HUES6 (cell line): ENCODE measurements at regions not wholly inside any gene's neighbourhood (a gene's known extent, or its start where the extent isn't known, plus 50 kb on each side); places are given as distances from the start of the nearest gene placed in this dataset.

Experiments used
- H3K27ac ChIP-seq: 2 replicates; pipeline ENCODE4 v1.7.0; 2013; ENCODE audit warnings: low read depth, mild to moderate bottlenecking, low read length, inconsistent platforms
- H3K27me3 ChIP-seq: 2 replicates; pipeline ENCODE4 v1.6.1; 2013; ENCODE audit warnings: low read length; ENCODE audit not compliant: control insufficient read depth, insufficient read depth
- H3K36me3 ChIP-seq: 2 replicates; pipeline ENCODE4 v1.6.1; 2013; ENCODE audit warnings: low read length; ENCODE audit not compliant: control insufficient read depth, insufficient read depth
- H3K4me1 ChIP-seq: 2 replicates; pipeline ENCODE4 v1.6.1; 2013; ENCODE audit warnings: low read length; ENCODE audit not compliant: control insufficient read depth, insufficient read depth
- H3K4me3 ChIP-seq: 2 replicates; pipeline ENCODE4 v1.5.1; 2013; ENCODE audit warnings: low read depth, low read length
- H3K9ac ChIP-seq: one replicate; pipeline ENCODE4 v1.6.1; 2013; ENCODE audit warnings: mild to moderate bottlenecking, low read length
- H3K9me3 ChIP-seq: 2 replicates; pipeline ENCODE4 v1.6.1; 2013; ENCODE audit warnings: low read depth, low read length; ENCODE audit not compliant: control insufficient read depth, insufficient read depth

DNA sequence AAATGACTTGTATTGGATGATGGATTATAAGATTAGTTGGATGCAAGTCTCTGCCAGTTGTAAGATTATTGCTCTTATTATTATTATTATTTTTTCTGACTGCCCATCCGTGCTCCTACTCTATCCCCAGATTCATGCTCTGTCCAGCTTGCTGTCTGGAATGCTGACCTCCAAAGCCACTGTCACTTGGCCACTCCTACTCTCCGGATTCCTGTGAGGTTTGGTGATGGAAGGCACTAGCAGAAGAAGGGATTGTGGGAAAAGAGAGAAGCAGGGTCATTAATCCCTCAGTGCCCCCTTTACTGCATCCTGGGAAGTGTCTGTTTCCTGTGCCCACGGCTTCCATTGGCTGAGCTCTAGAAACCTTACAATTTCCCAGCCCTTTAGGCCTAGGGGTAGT, 76.3 kb upstream of the IL12B start:
- Histone ChIP-seq H3K36me3 (no peaks in the 10 kb centered on the region), H3K4me1 (peaks cover 5% of the 10 kb centered on the region; the same call in 1 of the 2 replicates), H3K27me3 (no peaks in the 10 kb centered on the region), H3K4me3 (no peak overlapping the region), H3K9me3 (no peaks in the 10 kb centered on the region), H3K9ac (no peak overlapping the region), H3K27ac (no peak overlapping the region)

DNA sequence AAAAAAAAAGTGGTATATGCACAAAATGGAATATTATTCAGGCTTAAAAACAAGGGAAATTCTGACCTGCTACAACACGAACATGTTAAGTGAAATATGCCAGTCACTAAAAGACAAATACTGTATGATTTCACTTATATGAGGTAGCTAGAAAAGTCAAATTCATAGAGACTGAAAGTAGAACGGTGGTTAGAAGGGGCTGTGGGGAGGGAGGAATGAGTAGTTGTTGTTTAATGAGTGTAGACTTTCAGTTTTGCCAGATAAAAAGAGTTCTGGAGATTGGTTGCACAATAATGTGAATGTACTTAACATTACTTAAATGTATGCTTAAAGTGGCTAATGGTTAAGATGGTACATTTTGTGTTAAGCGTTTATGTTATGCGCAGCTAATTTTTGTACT, 79.5 kb upstream of the IL12B start:
- H3K4me3 ChIP-seq: no peak overlapping the region
- H3K27me3 ChIP-seq: no peaks in the 10 kb centered on the region
- H3K4me1 ChIP-seq: peaks cover 15% of the 10 kb centered on the region
- H3K9ac ChIP-seq: no peak overlapping the region
- no peak overlapping the region for H3K27ac ChIP-seq
- H3K36me3 ChIP-seq: no peaks in the 10 kb centered on the region
- H3K9me3 ChIP-seq: no peaks in the 10 kb centered on the region

DNA sequence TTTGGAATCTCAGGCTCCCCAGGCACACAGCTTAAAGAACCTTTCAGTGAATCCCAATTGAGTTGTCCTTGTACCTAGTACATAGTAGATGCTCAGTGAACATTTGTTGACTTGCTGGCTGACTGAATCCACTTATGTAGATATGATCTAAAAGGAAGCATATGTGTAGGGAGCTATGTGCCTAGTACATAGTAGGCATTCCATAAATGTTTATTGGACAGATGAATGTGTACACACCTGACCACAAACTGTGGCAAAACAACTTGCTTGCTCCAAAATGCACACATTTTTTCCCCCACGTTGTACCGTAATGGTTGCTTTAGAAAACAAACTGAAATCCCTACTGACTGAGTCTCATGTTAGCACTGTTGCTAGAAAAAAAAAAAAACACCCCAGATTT, 80.2 kb upstream of the IL12B start:
- no peak overlapping the region for H3K4me3 ChIP-seq
- H3K4me1 ChIP-seq: peaks cover 17% of the 10 kb centered on the region
- H3K9ac ChIP-seq: no peak overlapping the region
- H3K27ac ChIP-seq: no peak overlapping the region
- H3K9me3 ChIP-seq: no peaks in the 10 kb centered on the region
- no peaks in the 10 kb centered on the region for H3K36me3 ChIP-seq
- H3K27me3 ChIP-seq: no peaks in the 10 kb centered on the region

DNA sequence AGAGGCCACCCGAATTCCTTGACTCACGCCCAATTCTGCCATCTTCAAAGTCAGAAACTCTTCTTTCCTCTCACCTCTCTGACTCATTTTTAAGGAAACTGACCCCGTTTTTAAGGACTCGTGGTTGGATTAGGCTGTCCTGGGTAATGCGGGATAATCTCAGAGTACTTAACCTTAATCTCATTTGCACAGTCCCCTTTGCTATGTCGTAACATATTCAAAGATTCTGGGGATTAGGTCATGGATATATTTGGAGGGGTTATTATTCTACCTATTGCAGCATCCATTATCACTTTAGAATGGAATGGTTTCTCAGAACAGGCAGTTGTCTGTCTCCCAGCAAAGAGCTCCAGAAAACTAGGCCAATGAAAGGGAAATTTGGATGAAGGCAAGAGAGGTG, 80.8 kb upstream of the IL12B start:
- no peaks in the 10 kb centered on the region for H3K9me3 ChIP-seq
- no peaks in the 10 kb centered on the region for H3K36me3 ChIP-seq
- no peaks in the 10 kb centered on the region for H3K27me3 ChIP-seq
- peaks cover 13% of the 10 kb centered on the region for H3K4me1 ChIP-seq
- no peak overlapping the region for H3K4me3 ChIP-seq
- H3K9ac ChIP-seq: no peak overlapping the region
- H3K27ac ChIP-seq: no peak overlapping the region

DNA sequence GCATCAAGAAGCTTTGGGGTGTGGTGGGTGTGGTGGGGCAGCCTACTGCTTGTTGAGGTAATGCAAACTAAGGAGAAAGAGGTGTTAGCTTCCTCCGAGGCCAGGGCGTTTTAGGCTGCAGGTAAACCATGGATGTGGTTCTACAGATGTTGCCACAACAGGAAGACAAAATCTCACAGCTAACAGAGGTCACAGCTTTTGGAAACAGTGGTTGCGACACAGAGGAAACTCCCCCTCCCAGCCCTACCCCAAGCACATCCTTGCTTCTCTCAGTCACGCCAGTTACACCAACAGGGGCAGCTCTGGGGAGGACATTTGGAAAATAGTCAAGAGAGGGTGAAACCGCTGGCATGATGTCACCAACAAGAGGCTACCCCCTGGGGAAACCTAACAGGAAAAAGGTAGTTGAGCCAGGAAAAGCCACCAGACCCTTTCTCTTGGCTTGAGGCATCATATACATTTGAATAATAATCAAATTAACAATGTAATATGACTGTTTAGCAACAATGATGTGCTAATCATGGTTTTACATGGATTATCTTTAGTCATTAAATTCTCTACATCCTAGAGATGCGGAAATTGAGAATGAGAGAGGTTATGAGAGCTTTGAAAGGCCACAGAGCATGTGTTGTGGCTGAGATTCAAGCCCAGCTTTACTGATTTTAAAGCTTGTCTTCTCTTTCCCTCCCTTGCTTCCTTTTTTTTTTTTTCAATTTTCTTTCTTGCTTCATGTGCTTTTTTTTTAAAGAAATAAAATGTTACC, 82.2 kb upstream of the IL12B start:
- no peak overlapping the region for H3K4me3 ChIP-seq
- H3K27ac ChIP-seq: no peak overlapping the region
- H3K9me3 ChIP-seq: no peaks in the 10 kb centered on the region
- H3K4me1 ChIP-seq: peaks cover 13% of the 10 kb centered on the region
- no peaks in the 10 kb centered on the region for H3K27me3 ChIP-seq
- no peaks in the 10 kb centered on the region for H3K36me3 ChIP-seq
- no peak overlapping the region for H3K9ac ChIP-seq

DNA sequence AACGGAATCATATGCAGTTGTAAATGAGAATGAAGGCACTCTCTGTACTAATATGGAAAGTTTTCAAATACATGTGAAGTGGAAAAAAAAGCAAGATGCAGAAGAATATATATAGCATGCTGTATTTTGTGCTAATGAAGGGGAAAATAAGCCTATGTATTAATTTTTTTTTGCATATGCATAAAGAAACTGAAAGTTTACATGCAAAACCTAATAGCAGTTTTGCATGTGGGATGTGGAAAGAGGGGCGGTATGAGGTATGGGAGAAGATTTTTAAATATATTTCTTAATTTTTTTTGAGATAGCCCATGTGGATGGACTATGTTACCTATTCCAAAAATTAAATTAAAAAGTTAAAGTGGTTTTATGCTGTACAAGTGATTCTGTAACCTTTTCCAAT, 83.7 kb upstream of the IL12B start:
- Histone ChIP-seq H3K9ac (no peak overlapping the region), H3K9me3 (no peaks in the 10 kb centered on the region), H3K4me3 (no peak overlapping the region), H3K27me3 (no peaks in the 10 kb centered on the region), H3K36me3 (no peaks in the 10 kb centered on the region), H3K27ac (no peak overlapping the region), H3K4me1 (peaks cover 13% of the 10 kb centered on the region)

DNA sequence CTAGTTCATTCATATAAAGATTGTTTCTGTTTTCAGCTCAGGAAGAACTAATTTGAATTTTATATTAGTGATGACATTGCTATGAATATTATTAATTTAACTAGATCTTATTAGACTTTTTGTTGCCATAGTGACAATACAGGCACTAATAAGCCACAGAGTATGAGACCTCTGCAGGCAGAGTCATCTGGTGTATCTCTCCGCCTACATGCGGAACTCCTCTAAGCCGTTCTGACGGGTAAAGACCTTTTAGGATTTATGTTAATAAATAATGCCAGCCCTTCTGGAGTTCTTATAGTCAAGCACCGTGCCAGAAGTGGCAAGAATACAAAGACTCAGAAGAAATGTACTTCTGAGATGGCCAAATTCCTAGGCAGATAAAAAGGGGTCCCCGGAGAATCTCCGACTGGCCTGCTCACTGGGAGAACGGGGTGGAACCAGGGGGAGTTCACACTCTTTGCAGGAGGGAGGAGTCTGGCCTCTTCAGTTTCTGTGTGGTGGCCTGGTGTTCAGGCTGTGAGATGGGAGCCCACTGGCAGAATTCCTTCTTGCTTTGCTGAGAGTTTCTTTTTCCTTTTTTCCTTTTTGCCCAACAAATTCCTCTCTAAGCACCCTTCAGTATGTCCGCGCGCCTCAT, 85.1 kb upstream of the IL12B start:
- no peaks in the 10 kb centered on the region for H3K36me3 ChIP-seq
- no peak overlapping the region for H3K4me3 ChIP-seq
- no peak overlapping the region for H3K27ac ChIP-seq
- H3K4me1 ChIP-seq: peaks cover 13% of the 10 kb centered on the region
- no peaks in the 10 kb centered on the region for H3K27me3 ChIP-seq
- no peak overlapping the region for H3K9ac ChIP-seq
- no peaks in the 10 kb centered on the region for H3K9me3 ChIP-seq

DNA sequence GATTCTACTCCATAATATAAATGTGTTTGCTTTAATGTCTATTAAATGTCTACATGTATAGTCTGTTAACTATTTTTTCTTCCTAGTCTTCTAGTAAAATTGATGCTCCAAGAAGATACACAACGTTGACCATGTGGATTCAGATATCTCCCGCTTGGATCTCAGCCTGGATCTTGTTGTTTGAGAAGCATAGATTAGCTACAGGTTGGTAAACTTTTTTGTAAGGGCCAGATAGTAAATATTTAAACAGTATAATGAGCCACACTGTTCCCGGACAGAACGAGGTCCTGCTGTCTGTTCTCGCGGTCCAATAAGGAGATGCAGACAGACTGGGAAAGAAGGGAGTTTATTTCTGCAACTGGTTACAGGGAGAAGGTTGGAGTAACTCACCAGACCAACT, 86.2 kb upstream of the IL12B start:
- H3K4me3 ChIP-seq: no peak overlapping the region
- no peaks in the 10 kb centered on the region for H3K9me3 ChIP-seq
- H3K27me3 ChIP-seq: no peaks in the 10 kb centered on the region
- no peaks in the 10 kb centered on the region for H3K36me3 ChIP-seq
- no peak overlapping the region for H3K9ac ChIP-seq
- no peak overlapping the region for H3K27ac ChIP-seq
- peaks cover 13% of the 10 kb centered on the region for H3K4me1 ChIP-seq

DNA sequence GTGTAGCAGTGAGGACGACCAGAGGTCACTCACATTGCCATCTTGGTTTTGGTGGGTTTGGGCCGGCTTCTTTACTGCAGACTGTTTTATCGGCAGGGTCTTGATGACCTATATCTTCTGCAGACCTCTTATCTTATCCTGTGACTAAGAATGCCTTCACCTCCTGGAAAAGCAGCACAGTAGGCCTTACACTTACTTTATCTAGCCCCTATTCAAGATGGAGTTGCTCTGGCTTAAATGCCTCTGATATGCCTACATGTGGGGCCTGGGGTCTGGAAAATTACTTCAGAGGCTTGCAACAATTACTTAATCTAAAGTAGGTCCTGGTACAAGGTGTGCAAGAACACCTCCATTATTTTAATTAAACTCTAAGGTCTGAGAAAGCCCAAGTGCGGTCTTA, 86.9 kb upstream of the IL12B start:
- Histone ChIP-seq H3K9me3 (no peaks in the 10 kb centered on the region), H3K27me3 (no peaks in the 10 kb centered on the region), H3K4me3 (no peak overlapping the region), H3K4me1 (peaks cover 12% of the 10 kb centered on the region), H3K9ac (no peak overlapping the region), H3K27ac (no peak overlapping the region), H3K36me3 (no peaks in the 10 kb centered on the region)

DNA sequence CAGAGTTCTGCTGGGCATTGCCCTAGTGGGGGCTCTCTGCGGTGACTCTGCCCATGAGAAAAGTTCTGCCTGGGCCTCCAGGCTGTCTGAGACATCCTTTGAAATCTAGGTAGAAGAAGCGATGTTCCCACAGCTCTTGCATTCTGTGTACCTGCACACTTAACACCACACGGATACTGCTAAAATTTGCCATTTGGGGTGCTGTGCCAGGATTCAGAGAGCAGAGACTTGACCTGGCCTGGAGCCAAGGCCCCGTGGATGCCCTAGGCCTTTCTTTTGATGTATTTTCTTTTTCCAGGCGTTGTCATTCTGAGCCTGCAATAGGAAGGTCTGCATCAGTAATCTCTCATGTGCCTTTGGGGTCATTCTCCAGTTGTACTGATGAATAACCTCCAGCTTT, 89.3 kb upstream of the IL12B start:
- Histone ChIP-seq H3K27me3 (no peaks in the 10 kb centered on the region), H3K9ac (no peak overlapping the region), H3K27ac (no peak overlapping the region), H3K4me1 (0 out of 2 replicates have a peak, but pooled peaks cover 4% of the 10 kb centered on the region), H3K4me3 (no peak overlapping the region), H3K9me3 (no peaks in the 10 kb centered on the region), H3K36me3 (no peaks in the 10 kb centered on the region)

DNA sequence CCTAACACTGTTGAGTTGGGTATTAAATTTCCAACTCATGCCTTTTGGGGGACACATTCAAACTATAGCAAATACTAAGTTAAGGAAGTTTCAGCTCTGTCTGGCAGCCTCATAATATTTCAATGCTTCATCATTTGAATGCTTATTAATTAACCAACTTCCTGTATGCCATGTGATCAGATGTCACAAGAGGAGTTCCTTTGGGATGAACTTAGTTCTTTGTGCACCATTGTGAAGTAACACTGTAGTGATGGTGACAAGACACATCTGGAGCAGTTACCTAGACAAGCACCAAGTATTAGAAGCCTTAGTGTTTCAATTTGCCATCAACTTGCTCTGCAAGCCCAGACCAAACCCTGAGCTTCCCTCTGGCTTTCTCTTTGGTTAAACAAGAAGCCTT, 90.7 kb upstream of the IL12B start:
- H3K27ac ChIP-seq: no peak overlapping the region
- no peaks in the 10 kb centered on the region for H3K27me3 ChIP-seq
- no peaks in the 10 kb centered on the region for H3K36me3 ChIP-seq

More for the DNA sequence above, 90.7 kb upstream of the IL12B start:
- no peak overlapping the region for H3K9ac ChIP-seq
- H3K4me3 ChIP-seq: no peak overlapping the region
- no peaks in the 10 kb centered on the region for H3K4me1 ChIP-seq
- no peaks in the 10 kb centered on the region for H3K9me3 ChIP-seq
